ENCODE measurements at regions not wholly inside any gene's neighbourhood (a gene's known extent, or its start where the extent isn't known, plus 50 kb on each side); places are given as distances from the start of the nearest gene placed in this dataset.

- no peak for DNase-seq
Measured at GRCh38 chr1:30038134-30039025, 685.0 kb downstream of the MATN1 start.

- DNase-seq = no peak
Measured at GRCh38 chr1:30037251-30038118, 685.9 kb downstream of the MATN1 start.

- DNase-seq = no peak
Measured at GRCh38 chr1:30036666-30037065, 686.7 kb downstream of the MATN1 start.

GRCh38 chr1:30036229-30036547, 687.2 kb downstream of the MATN1 start:
- no peak for DNase-seq

- DNase-seq = no peak
Measured at GRCh38 chr1:30035522-30036228, 687.7 kb downstream of the MATN1 start.

GRCh38 chr1:30034627-30035521, 688.5 kb downstream of the MATN1 start:
- no peak for DNase-seq

- no peak for DNase-seq
Measured at GRCh38 chr1:30034105-30034626, 689.2 kb downstream of the MATN1 start.

- DNase-seq = no peak
Measured at GRCh38 chr1:30033256-30034104, 689.9 kb downstream of the MATN1 start.

- no peak for DNase-seq
Measured at GRCh38 chr1:30032302-30032701, 691.1 kb downstream of the MATN1 start.

GRCh38 chr1:30029677-30030076, 693.7 kb downstream of the MATN1 start:
- DNase-seq = no peak

- no peak for DNase-seq
Measured at GRCh38 chr1:30028939-30029338, 694.4 kb downstream of the MATN1 start.

GRCh38 chr1:30028283-30028682, 695.1 kb downstream of the MATN1 start:
- DNase-seq = no peak

- DNase-seq = no peak
Measured at GRCh38 chr1:30027247-30027646, 696.1 kb downstream of the MATN1 start.

- no peak for DNase-seq
Measured at GRCh38 chr1:30024411-30025195, 698.8 kb downstream of the MATN1 start.

GRCh38 chr1:30023339-30024022, 699.9 kb downstream of the MATN1 start:
- no peak for DNase-seq

- no peak for DNase-seq
Measured at GRCh38 chr1:30014031-30014430, 709.4 kb downstream of the MATN1 start.

GRCh38 chr1:30012455-30013440, 710.6 kb downstream of the MATN1 start:
- no peak for DNase-seq

GRCh38 chr1:30011970-30012369, 711.4 kb downstream of the MATN1 start:
- DNase-seq = no peak

All from activated T-cell treated with anti-CD3 and anti-CD28 coated beads, Interleukin-2, amount 50 U/mL, for 1 hour (primary cell).